GM10266 (cell line): ENCODE measurements at regions not wholly inside any gene's neighbourhood (a gene's known extent, or its start where the extent isn't known, plus 50 kb on each side); places are given as distances from the start of the nearest gene placed in this dataset.

Source experiments
- DNase-seq: peaks from one replicate; pipeline ENCODE4 v3.0.0; 2012; ENCODE audit errors: extremely low spot score
- CTCF ChIP-seq: IDR thresholded peaks from 2 replicates; pipeline ENCODE4 v1.5.1; 2012; ENCODE audit warnings: mild to moderate bottlenecking, low read depth; ENCODE audit not compliant: control insufficient read depth, insufficient read depth; ENCODE audit errors: missing control alignments

- DNase-seq = no peak
- TF ChIP-seq CTCF = no peak
Measured at GRCh38 chr20:50455656-50456451, 54.3 kb upstream of the PTPN1 start.

DNA sequence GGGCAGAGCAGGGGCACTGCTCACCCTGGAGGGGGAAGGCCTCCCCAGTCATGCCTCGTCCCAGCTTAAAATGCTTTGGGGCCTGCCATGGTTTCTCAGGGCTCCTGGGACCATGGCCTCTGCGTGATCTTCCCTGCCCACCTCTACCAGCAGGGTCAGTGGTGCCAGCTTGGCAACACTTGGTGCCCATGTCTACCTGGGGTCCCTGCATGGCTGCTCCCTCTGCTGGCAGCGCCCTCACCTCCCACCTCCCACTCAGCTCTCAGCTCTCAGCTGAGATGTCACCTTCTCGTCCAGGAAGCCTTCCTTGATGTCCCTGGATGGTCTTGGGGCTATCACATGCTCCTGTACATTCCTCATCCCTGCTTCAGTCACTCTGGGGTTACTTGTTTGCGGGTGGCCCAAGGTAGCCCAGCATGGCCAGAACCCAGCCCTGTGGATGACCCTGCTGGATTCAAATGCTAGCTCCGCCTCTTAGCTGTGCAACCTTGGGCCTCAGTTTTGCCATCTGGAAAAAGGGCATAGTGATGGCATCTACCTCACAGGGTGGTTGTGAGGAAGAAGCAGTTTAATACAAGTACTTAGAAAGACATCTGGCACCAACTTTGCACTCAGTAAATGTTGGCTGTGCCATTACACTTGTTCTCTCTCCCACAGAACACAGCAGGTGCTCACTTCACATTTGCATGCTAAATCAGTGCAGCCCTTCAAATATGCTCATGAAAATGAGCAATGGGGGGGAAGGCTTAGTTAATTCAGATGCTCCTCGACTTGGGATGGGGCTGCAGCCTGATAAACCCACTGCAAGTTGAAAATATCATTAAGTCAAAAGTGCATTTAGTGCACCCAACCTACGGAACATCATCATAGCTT lies 53.5 kb upstream of the PTPN1 start:
- TF ChIP-seq CTCF = peak; percentile 26
- no peak for DNase-seq

GRCh38 chr20:50459124-50459918 lies 50.9 kb upstream of the PTPN1 start:
- TF ChIP-seq CTCF = no peak
- no peak for DNase-seq

- TF ChIP-seq CTCF = no peak
- DNase-seq = no peak
Measured at GRCh38 chr20:50460115-50460607, 50.0 kb upstream of the PTPN1 start.
